Upper lobe of left lung (tissue), 6 donors: ENCODE measurements at regions not wholly inside any gene's neighbourhood (a gene's known extent, or its start where the extent isn't known, plus 50 kb on each side); places are given as distances from the start of the nearest gene placed in this dataset.

Source experiments
- ATAC-seq, 2 donors: fragments of 200-7000 bp; cut with Tn5 transposase; one replicate each; pipeline ENCODE4 v1.9.1; 2022; ENCODE audit warnings: mild to moderate bottlenecking in 2 of 2, moderate library complexity in 2 of 2; ENCODE audit not compliant: low FRiP score in 2 of 2
- DNase-seq, 2 donors: peaks; one replicate each; pipeline ENCODE4 v3.0.0-alpha.2; 2019 to 2020
- H3K27ac ChIP-seq, 4 donors: fragments of 200-600 bp; sonication (generic); one replicate each; pipeline ENCODE4 v1.5.1; 2016 to 2019
- H3K27me3 ChIP-seq, 4 donors: fragments of 200-600 bp; sonication (generic); one replicate each; pipeline ENCODE4 v1.5.1; 2017 to 2019
- H3K36me3 ChIP-seq, 4 donors: fragments of 200-600 bp; sonication (generic); one replicate each; pipeline ENCODE4 v1.5.1; 2016 to 2019
- H3K4me1 ChIP-seq, 4 donors: fragments of 200-600 bp; sonication (generic); one replicate each; pipeline ENCODE4 v1.5.1; 2018 to 2019
- H3K4me3 ChIP-seq, 4 donors: fragments of 200-600 bp; sonication (generic); one replicate each; pipeline ENCODE4 v1.5.1; 2017 to 2019; ENCODE audit warnings: mild to moderate bottlenecking in 2 of 4, moderate library complexity in 1 of 4
- H3K9me3 ChIP-seq, 4 donors: fragments of 200-600 bp; sonication (generic); one replicate each; pipeline ENCODE4 v1.5.1; 2018 to 2019
- EP300 ChIP-seq, 4 donors: sonication (generic); formaldehyde crosslinking; IDR thresholded peaks; one replicate each; pipeline ENCODE4 v1.5.1; 2017; ENCODE audit warnings: antibody characterized with exemption in 4 of 4, control low read depth in 2 of 4
- POLR2A ChIP-seq, 4 donors: fragments of 450-650 bp; IDR thresholded peaks; one replicate each; pipeline ENCODE4 v1.5.1; 2016 to 2017; ENCODE audit warnings: antibody characterized with exemption in 4 of 4, mild to moderate bottlenecking in 2 of 4
- POLR2AphosphoS5 ChIP-seq, 2 donors: sonication (generic); formaldehyde crosslinking; IDR thresholded peaks; one replicate each; pipeline ENCODE4 v1.5.1; 2017; ENCODE audit warnings: antibody characterized with exemption in 2 of 2
- WGBS, 2 donors: methylation state at CpG; one replicate each; pipeline ENCODE4 v1.1.5; 2017 to 2018; 5-methylcytosine and 5-hydroxymethylcytosine counted together
- TF ChIP-seq, protein P1 (sequence below), 6 experiments: fragments of 450-650 bp in 4 of 6; fragments of 200-600 bp in 2 of 6; sonication (generic) in 2 of 6; IDR thresholded peaks; one replicate each; pipeline ENCODE4 v1.5.1; 2016 to 2019; ENCODE audit warnings: antibody characterized with exemption in 6 of 6
- donor health status: DM: no; HTN: no; CAD: no; lungs with moderate emphysema.
- donor health status: DM: no; HTN: yes; CAD: no; lungs with severe emphysema.

DNA sequence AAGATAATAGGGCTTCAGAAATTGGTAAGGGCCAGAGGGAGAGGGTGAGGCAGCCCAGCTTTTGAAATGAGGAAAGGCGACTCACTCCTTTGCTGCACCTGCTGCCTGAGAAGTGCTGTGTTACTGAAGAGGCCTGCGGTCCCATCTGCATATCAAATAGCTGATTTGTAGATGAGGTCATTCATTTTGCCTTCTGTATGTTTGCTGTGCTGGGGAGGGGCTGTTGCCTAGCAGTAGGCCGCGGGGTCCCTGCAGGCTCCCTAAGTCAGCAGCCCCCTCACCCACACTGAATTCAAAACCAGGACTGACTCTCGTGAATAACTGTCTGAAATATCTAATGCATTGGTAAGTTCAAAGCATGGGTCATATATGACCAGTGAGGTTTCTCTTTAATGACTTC lies 377.2 kb downstream of the SOX11 start:
- TF ChIP-seq, protein P1, sequence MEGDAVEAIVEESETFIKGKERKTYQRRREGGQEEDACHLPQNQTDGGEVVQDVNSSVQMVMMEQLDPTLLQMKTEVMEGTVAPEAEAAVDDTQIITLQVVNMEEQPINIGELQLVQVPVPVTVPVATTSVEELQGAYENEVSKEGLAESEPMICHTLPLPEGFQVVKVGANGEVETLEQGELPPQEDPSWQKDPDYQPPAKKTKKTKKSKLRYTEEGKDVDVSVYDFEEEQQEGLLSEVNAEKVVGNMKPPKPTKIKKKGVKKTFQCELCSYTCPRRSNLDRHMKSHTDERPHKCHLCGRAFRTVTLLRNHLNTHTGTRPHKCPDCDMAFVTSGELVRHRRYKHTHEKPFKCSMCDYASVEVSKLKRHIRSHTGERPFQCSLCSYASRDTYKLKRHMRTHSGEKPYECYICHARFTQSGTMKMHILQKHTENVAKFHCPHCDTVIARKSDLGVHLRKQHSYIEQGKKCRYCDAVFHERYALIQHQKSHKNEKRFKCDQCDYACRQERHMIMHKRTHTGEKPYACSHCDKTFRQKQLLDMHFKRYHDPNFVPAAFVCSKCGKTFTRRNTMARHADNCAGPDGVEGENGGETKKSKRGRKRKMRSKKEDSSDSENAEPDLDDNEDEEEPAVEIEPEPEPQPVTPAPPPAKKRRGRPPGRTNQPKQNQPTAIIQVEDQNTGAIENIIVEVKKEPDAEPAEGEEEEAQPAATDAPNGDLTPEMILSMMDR (IDR thresholded peaks at IDR 0.05), result no peak
- TF ChIP-seq EP300 (IDR thresholded peaks at IDR 0.05) (no peak), POLR2A (IDR thresholded peaks at IDR 0.05) (no peak), POLR2AphosphoS5 (IDR thresholded peaks at IDR 0.05) (no peak)
- H3K9me3 ChIP-seq, result no peaks in the 10 kb centered on the region
- no peaks in the 10 kb centered on the region for H3K27me3 ChIP-seq
- H3K4me1 ChIP-seq, result no peaks in the 10 kb centered on the region
- H3K36me3 ChIP-seq, result no peaks in the 10 kb centered on the region
- 69 to 75% methylated on average over 2 to 5 of the region's 5 CpGs for WGBS, 2 donors
- no peak for DNase-seq
- H3K27ac ChIP-seq, result no peak overlapping the region
- ATAC-seq, result no peak
- H3K4me3 ChIP-seq, result no peak overlapping the region

DNA sequence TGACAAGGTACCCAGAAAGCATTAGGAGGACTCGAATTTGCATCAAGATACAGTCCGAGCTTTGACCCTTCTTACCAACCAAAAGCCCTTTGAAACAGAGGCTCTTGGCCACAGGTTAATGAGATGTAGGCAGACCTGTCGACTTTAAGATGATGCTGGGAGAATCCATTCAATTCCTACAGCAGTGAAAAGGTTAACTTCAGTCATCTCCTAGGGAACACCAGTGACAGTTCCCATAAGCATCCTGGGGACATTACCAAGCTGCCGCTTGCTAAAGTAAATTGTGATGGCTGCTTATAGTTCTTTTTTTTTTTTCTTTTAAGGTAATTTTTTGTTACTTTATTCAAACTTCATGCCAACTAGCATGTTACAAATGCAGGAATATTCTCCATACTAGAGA lies 379.3 kb downstream of the SOX11 start:
- Histone ChIP-seq H3K4me3 (no peak overlapping the region), H3K36me3 (no peaks in the 10 kb centered on the region), H3K27ac (no peak overlapping the region), H3K4me1 (no peaks in the 10 kb centered on the region), H3K27me3 (no peaks in the 10 kb centered on the region), H3K9me3 (no peaks in the 10 kb centered on the region)
- no peak for TF ChIP-seq EP300 (IDR thresholded peaks at IDR 0.05)
- no peak for TF ChIP-seq POLR2A (IDR thresholded peaks at IDR 0.05)
- TF ChIP-seq, protein P1 (IDR thresholded peaks at IDR 0.05), result no peak
- no peak for TF ChIP-seq POLR2AphosphoS5 (IDR thresholded peaks at IDR 0.05)
- 69 to 72% methylated on average over 4 of the region's 4 CpGs for WGBS, 2 donors
- no peak for ATAC-seq
- no peak for DNase-seq

DNA sequence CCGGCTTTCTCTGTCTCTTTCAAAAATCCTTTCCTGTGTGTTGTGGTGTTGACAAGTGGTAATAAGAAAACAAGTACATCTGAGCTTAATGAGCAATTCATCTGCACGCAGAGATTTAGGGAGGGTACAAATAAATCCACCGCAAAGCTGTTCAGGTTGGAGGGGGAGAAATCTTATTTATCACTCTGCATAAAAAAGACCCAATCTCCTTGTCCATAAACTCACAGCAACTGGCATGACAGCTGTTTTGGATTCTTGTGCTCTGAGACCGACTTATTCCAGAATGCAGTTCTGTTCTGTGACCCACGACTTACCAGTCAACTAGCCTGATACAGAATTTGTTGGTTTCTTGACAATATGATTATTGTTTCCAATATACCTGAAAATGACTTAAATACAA lies 380.1 kb downstream of the SOX11 start:
- WGBS, 2 donors, result 75% methylated on average over 5 of the region's 5 CpGs

DNA sequence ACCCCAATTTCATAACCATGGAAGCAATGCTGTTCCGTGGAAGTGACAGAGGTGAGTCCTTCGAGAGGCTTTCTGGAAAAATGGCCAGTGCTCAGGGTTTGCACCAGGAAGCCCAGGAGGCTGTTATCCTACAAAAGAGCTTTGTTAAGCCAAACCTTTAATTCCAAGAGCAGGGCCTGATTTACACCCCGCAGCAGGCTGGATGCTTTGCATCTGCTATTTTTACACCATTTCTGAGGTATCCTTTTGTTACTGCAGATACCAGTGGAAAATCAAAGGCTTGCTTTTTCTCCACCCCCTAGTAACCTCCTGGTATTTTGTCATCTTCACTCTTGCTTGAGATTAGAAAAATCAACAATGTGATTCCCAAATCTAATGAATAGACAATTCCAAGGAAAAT lies 380.6 kb downstream of the SOX11 start:
- peaks cover 0 to 3% (median 0%) of the 10 kb centered on the region in 4 donors for H3K4me1 ChIP-seq
- 82 to 84% methylated on average over 3 of the region's 3 CpGs for WGBS, 2 donors
- H3K27me3 ChIP-seq, result no peaks in the 10 kb centered on the region
- no peaks in the 10 kb centered on the region for H3K9me3 ChIP-seq
- no peak overlapping the region for H3K4me3 ChIP-seq
- TF ChIP-seq, protein P1 (IDR thresholded peaks at IDR 0.05), result no peak
- TF ChIP-seq POLR2AphosphoS5 (IDR thresholded peaks at IDR 0.05), result no peak
- H3K36me3 ChIP-seq, result no peaks in the 10 kb centered on the region
- DNase-seq (no peak), ATAC-seq (no peak)
- H3K27ac ChIP-seq, result no peak overlapping the region

More for the DNA sequence above, 380.1 kb downstream of the SOX11 start:
- H3K36me3 ChIP-seq, result no peaks in the 10 kb centered on the region
- TF ChIP-seq POLR2AphosphoS5 (IDR thresholded peaks at IDR 0.05) (no peak), EP300 (IDR thresholded peaks at IDR 0.05) (no peak), POLR2A (IDR thresholded peaks at IDR 0.05) (no peak)
- TF ChIP-seq, protein P1 (IDR thresholded peaks at IDR 0.05), result no peak
- DNase-seq (no peak), ATAC-seq (no peak)
- no peaks in the 10 kb centered on the region for H3K4me1 ChIP-seq
- H3K9me3 ChIP-seq, result no peaks in the 10 kb centered on the region
- no peak overlapping the region for H3K4me3 ChIP-seq
- H3K27ac ChIP-seq, result no peak overlapping the region
- no peaks in the 10 kb centered on the region for H3K27me3 ChIP-seq

DNA sequence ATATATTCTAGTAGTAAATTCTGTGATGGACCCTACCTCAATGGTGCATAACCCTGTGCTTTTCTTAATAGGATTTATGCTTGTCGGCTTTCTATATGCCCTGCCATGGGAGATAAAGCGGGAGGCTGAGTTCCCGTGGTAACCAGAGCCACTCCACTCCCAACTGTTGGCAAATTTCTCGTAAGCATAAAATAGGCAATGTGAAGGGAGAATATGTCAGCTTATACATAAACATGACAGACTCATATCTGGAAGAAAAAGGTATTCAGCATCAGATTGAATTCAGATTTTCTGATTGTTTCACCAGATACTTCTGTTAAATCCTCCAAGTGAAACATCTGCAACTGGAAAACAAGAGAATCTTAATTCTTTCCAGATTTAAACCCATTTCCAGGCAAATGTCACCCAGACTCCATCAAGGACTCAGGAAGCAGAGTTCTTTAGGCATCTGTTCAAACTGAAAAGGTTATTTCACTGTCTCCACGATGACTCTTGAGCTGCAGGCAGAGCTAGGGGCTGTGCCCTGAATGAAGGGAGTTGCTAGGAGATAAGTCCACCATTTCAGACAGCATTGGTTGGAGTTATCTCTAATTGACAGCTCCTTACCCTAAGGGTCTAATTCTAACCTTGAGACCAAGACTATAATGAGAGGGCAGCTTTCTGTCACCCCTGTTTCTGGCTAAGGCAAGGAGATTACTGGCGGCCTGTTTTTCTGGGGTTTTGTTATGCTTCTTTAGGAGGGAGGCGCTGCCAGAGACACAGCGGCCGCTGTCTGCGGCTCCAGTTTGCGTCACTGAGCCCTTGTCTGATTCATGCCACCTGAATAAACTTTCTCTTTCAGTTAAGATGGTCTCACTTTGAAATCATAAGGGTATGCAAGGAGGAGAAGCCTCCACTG lies 381.3 kb downstream of the SOX11 start:
- Histone ChIP-seq H3K4me3 (no peak overlapping the region), H3K27me3 (no peaks in the 10 kb centered on the region), H3K4me1 (peaks cover 0 to 6% (median 0%) of the 10 kb centered on the region in 4 donors), H3K27ac (no peak overlapping the region), H3K36me3 (no peaks in the 10 kb centered on the region), H3K9me3 (no peaks in the 10 kb centered on the region)
- DNase-seq, result peak in 1 of 2 donors; percentile 20
- 66 to 67% methylated on average over 11 of the region's 11 CpGs for WGBS, 2 donors
- ATAC-seq, result no peak
- TF ChIP-seq EP300 (IDR thresholded peaks at IDR 0.05) (no peak), POLR2A (IDR thresholded peaks at IDR 0.05) (no peak)
